Kidney epithelial cell (primary cell): ENCODE measurements at regions not wholly inside any gene's neighbourhood (a gene's known extent, or its start where the extent isn't known, plus 50 kb on each side); places are given as distances from the start of the nearest gene placed in this dataset.
"Not testable (repeated sequence)": the region's sequence is repeated elsewhere in the genome, so short reads cannot be mapped to it uniquely, and the experiment has no call there.

Experiments used
- DNase-seq: peaks from one replicate; pipeline ENCODE4 v3.0.0-alpha.2; 2010; ENCODE audit warnings: low read depth
- H3K27me3 ChIP-seq: 2 replicates; pipeline ENCODE4 v1.6.0; 2011; ENCODE audit warnings: low read length; ENCODE audit not compliant: control insufficient read depth, insufficient read depth
- H3K36me3 ChIP-seq: 2 replicates; pipeline ENCODE4 v1.5.1; 2011; ENCODE audit warnings: low read length; ENCODE audit not compliant: control insufficient read depth, insufficient read depth
- H3K4me3 ChIP-seq: 2 replicates; pipeline ENCODE4 v1.5.1; 2011; ENCODE audit warnings: low read depth, mild to moderate bottlenecking, control low read depth, low read length
- TF ChIP-seq, protein P1 (sequence below): IDR thresholded peaks from 2 replicates; pipeline ENCODE4 v1.5.1; 2011; ENCODE audit warnings: mild to moderate bottlenecking, moderate library complexity, low read length, control low read depth, inconsistent platforms; ENCODE audit not compliant: insufficient read depth, poor library complexity, severe bottlenecking

DNA sequence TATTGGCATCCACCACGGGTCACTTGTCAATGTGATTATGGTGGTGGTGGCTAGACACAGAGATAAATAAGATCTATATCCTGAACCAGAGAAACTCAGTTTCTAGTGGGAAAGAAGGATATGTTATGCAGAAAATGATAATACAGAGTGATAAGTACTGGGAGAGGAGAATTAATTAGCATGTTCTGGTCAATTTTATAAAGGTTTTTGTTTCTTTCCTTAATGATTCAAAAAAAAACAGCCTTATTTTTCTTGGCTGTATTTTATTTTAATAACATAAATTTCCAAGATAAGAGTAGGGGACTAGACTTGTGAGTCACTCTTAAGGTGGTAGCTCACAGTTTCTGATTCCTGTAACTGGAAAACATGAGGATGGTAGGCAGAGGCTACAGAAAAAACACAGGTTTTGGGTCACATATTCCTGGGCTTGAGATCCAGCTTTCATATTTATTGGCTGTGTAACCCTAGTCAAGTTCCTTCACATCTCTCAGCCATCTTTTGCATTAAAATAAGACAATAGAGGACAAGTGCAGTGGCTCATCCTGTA lies 350.3 kb upstream of the RPS23 start:
- H3K4me3 ChIP-seq, result no peak overlapping the region
- TF ChIP-seq, protein P1, sequence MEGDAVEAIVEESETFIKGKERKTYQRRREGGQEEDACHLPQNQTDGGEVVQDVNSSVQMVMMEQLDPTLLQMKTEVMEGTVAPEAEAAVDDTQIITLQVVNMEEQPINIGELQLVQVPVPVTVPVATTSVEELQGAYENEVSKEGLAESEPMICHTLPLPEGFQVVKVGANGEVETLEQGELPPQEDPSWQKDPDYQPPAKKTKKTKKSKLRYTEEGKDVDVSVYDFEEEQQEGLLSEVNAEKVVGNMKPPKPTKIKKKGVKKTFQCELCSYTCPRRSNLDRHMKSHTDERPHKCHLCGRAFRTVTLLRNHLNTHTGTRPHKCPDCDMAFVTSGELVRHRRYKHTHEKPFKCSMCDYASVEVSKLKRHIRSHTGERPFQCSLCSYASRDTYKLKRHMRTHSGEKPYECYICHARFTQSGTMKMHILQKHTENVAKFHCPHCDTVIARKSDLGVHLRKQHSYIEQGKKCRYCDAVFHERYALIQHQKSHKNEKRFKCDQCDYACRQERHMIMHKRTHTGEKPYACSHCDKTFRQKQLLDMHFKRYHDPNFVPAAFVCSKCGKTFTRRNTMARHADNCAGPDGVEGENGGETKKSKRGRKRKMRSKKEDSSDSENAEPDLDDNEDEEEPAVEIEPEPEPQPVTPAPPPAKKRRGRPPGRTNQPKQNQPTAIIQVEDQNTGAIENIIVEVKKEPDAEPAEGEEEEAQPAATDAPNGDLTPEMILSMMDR, result no peak
- no peak for DNase-seq
- no peaks in the 10 kb centered on the region for H3K36me3 ChIP-seq
- H3K27me3 ChIP-seq, result no peaks in the 10 kb centered on the region

DNA sequence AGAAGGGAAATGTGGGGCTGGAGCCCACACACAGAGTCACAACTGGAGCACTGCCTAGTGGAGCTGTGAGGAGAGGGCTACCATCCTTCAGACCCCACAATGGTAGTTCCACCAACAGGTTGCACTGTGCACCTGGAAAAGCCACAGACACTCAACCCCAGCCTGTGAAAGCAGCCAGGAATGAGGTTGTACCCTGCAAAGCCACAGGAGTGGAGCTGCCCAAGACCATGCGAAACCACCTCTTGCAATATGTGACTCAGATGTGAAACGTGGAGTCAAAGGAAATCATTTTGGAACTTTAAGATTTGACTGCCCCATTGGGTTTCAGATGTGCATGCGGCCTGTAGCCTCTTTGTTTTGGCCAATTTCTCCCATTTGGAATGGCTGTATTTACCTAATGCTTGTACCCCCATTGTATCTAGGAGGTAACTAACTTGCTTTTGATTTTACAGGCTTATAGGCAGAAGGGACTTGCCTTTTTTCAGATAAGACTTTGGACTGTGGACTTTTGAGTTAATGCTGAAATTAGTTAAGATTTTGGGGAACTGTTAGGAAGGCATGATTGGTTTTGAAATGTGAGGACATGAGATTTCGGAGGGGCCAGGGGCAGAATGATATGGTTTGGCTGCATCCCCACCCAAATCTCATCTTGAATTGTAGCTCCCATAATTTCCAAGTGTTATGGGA lies 348.9 kb upstream of the RPS23 start:
- not testable (repeated sequence) for DNase-seq, H3K27me3 ChIP-seq, H3K4me3 ChIP-seq, H3K36me3 ChIP-seq

DNA sequence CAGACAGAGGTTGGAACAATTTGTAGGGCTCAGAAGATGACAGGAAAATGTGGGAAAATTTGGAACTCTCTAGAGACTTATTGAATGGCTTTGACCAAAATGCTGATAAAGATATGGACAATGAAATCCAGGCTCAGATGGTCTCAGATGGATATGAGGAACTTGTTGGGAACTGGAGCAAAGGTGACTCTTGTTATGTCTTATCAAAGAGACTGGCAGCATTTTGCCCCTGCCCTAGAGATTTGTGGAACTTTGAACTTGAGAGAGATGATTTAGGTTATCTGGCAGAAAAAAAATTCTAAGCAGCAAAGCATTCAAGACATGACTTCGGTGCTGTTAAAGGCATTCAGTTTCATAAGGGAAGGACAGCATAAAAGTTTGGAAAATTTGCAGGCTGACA lies 347.9 kb upstream of the RPS23 start:
- DNase-seq, H3K36me3 ChIP-seq, H3K27me3 ChIP-seq, H3K4me3 ChIP-seq: not testable (repeated sequence)

DNA sequence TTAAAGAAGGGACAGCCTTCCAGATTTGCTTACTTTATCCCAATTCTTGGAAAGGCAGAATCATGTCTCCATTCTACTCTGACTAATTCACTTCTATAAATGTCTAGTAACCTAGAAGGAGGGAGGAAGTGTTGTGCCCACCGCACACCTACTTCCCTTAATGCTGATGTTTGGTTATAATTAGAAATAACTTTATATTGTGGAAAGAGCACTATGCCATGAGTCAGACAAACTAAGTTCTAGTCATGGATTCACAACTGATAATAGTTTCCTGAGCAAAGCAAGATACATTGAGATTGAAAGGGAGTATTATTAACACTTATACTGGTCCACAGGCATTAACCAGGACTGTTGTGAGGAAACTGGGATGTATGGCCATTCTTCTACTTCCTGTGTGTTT lies 345.9 kb upstream of the RPS23 start:
- TF ChIP-seq, protein P1, result no peak
- Histone ChIP-seq H3K36me3 (no peaks in the 10 kb centered on the region), H3K4me3 (no peak overlapping the region), H3K27me3 (no peaks in the 10 kb centered on the region)
- no peak for DNase-seq

DNA sequence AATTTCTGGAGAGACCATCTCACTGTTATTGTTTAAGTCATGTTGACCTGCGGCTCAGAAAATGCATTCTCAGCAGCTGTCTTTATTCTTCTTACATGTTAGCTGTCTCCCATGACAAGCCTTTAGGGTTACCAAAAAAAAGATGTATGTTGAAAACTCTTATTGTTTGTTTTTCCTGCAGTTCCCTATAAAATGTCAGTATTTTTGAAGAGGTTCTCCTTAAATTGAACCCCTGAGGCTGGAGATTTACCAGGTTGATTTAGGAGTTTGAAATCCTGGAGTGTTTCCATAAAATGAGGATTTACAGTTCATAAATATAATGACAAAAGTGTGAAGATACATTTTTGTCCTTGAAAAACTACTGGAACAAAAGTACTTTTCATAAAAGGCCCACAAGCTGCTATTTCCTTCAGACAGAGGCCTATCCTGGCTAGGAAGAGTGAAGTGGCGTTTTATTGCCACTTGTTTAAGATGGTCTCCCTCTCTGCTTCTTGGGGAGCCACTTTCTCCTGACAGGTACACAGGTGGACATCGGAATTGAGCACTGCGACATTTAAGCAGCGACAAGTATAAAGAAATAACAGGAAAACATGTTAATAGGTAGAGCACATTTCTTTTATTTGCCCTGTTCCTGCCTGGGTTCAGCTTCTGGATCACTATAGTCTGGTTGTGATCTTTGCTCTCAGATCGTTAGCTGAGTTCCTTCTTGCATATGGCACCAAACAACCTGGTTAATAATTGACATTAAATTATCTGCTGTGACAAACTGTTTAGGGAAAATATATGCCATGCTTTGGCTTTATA lies 344.8 kb upstream of the RPS23 start:
- no peak for DNase-seq
- no peaks in the 10 kb centered on the region for H3K36me3 ChIP-seq
- TF ChIP-seq, protein P1, result no peak
- H3K27me3 ChIP-seq, result no peaks in the 10 kb centered on the region
- H3K4me3 ChIP-seq, result no peak overlapping the region

DNA sequence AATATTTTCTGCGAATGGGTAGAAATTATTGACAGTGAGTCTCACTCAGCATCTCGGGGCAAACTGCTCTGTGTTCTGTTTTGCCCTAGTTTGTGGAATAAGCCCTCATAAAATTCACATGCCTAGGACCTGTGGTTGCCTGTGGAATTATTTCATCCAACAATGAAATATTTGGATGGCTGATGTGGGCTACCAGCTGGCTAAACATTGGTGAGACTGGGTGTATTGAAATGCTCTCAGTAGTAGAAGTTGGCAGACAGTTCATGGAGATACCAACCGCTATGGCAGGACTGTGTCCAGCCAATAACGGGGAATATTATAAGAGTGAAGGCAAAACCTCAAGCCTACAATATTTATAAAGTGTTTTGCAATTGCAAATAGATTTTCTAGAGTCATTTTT lies 344.1 kb upstream of the RPS23 start:
- H3K27me3 ChIP-seq, result no peaks in the 10 kb centered on the region
- no peak overlapping the region for H3K4me3 ChIP-seq
- no peak for DNase-seq
- no peaks in the 10 kb centered on the region for H3K36me3 ChIP-seq
- TF ChIP-seq, protein P1, result no peak
